ENCODE measurements at regions not wholly inside any gene's neighbourhood (a gene's known extent, or its start where the extent isn't known, plus 50 kb on each side); places are given as distances from the start of the nearest gene placed in this dataset.

DNA sequence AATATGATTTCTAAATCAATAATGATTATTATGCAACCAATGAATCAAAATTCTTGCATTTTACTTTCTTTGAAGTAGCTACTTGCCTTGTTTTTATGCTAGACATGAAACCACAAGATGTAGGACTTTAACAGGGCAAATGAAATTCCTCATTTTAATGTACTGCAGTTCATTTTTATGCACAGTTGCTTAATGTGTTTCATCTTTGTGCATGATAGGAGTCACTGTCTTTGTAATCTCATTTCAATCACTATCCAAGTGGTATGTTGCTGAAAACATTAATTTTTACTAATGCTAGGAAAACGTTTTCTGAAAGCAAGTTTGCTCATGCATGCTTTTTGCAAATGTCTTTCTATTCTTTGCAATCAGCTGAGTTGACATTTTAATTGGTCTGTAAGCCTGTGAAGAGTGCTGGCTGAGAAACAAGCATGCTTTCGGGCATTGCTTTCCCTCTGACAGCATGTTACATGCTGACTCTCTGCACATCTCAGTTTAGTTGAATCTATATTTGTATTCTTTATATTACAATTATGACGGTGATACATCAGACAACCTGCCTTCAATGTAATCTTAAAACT, 535.0 kb upstream of the CDH18 start:
- no peaks in the 10 kb centered on the region for H3K27me3 ChIP-seq (replicated peaks; ENCODE audit: insufficient read depth, low read depth, low read length, poor library complexity)
- no TSS peak for BruUV-seq (replicated peaks)
- no peaks in the 10 kb centered on the region for H3K4me1 ChIP-seq (ENCODE audit: insufficient read depth, low read length, poor library complexity, severe bottlenecking)
- no peaks in the 10 kb centered on the region for H3K9me3 ChIP-seq (ENCODE audit: low read depth, low read length, poor library complexity, severe bottlenecking)
- H3K4me3 ChIP-seq (ENCODE audit: low read depth, low read length, poor library complexity, severe bottlenecking), result no peak overlapping the region
- TF ChIP-seq, protein P1, sequence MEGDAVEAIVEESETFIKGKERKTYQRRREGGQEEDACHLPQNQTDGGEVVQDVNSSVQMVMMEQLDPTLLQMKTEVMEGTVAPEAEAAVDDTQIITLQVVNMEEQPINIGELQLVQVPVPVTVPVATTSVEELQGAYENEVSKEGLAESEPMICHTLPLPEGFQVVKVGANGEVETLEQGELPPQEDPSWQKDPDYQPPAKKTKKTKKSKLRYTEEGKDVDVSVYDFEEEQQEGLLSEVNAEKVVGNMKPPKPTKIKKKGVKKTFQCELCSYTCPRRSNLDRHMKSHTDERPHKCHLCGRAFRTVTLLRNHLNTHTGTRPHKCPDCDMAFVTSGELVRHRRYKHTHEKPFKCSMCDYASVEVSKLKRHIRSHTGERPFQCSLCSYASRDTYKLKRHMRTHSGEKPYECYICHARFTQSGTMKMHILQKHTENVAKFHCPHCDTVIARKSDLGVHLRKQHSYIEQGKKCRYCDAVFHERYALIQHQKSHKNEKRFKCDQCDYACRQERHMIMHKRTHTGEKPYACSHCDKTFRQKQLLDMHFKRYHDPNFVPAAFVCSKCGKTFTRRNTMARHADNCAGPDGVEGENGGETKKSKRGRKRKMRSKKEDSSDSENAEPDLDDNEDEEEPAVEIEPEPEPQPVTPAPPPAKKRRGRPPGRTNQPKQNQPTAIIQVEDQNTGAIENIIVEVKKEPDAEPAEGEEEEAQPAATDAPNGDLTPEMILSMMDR (conservative IDR thresholded peaks at IDR 0.05; ENCODE audit: low read depth, low read length), result no peak
- no peak for TF ChIP-seq EZH2 (IDR thresholded peaks at IDR 0.05; ENCODE audit: borderline replicate concordance, low read depth, low read length, poor library complexity, severe bottlenecking)
- ChIA-PET CTCF (no interaction called here), POLR2A (ENCODE audit: low non-redundant PET) (no interaction called here)
- H3K36me3 ChIP-seq (ENCODE audit: insufficient read depth, low read length, poor library complexity, severe bottlenecking), result no peaks in the 10 kb centered on the region
- intact Hi-C loops (cut with micrococcal nuclease; ENCODE audit: unreplicated experiment), result no loop called here
- H3K27ac ChIP-seq (ENCODE audit: low read depth, low read length, poor library complexity, severe bottlenecking), result no peak overlapping the region
- DNase-seq (ENCODE audit: low spot score), result no peak

DNA sequence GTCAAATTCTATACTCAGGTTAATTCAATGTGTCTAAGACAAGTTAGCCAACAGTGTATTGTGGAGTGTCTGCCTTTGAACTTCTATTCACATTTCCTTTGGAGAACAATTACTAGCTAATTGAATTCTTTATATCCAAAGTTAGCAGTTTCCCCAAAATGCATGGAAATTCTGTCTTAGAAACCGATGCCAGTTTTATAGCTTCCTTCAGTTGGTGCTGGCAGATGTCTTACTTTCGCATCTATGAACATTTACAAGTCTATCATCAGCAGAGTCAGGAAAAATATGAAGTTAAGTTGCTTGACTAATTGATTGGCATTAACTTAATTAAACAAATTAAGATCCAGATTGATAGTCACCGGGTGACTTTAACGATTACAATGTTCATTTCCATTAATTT, 527.6 kb upstream of the CDH18 start:
- intact Hi-C loops (cut with micrococcal nuclease; ENCODE audit: unreplicated experiment), result no loop called here
- no peak overlapping the region for H3K4me3 ChIP-seq (ENCODE audit: low read depth, low read length, poor library complexity, severe bottlenecking)
- no peak overlapping the region for H3K27ac ChIP-seq (ENCODE audit: low read depth, low read length, poor library complexity, severe bottlenecking)
- BruUV-seq (replicated peaks), result no TSS peak
- H3K36me3 ChIP-seq (ENCODE audit: insufficient read depth, low read length, poor library complexity, severe bottlenecking), result no peaks in the 10 kb centered on the region
- no peaks in the 10 kb centered on the region for H3K4me1 ChIP-seq (ENCODE audit: insufficient read depth, low read length, poor library complexity, severe bottlenecking)
- TF ChIP-seq EZH2 (IDR thresholded peaks at IDR 0.05; ENCODE audit: borderline replicate concordance, low read depth, low read length, poor library complexity, severe bottlenecking), result no peak
- TF ChIP-seq, protein P1 (conservative IDR thresholded peaks at IDR 0.05; ENCODE audit: low read depth, low read length), result no peak
- no peaks in the 10 kb centered on the region for H3K27me3 ChIP-seq (replicated peaks; ENCODE audit: insufficient read depth, low read depth, low read length, poor library complexity)
- DNase-seq (ENCODE audit: low spot score), result no peak
- CTCF ChIA-PET, result no interaction called here
- POLR2A ChIA-PET (ENCODE audit: low non-redundant PET), result no interaction called here
- H3K9me3 ChIP-seq (ENCODE audit: low read depth, low read length, poor library complexity, severe bottlenecking), result no peaks in the 10 kb centered on the region

DNA sequence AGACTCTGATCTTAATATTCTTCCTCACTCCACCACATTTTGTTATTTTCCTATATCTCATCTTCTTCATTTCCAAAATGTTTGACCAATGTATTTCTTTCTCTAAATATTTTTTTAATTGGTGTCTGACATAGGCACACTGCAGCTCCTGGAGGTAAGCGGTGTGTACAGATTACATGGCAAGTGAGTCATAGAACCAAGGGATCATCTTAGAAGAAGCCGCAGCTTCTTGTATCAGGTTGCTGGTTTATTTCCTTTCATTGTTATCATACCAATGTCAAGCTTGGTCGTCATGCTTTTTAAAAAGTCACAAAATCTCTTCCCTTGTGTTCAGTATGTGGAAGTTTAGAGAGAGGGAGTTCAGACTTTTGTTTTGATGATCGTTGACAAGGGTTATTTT, 526.1 kb upstream of the CDH18 start:
- intact Hi-C loops (cut with micrococcal nuclease; ENCODE audit: unreplicated experiment), result no loop called here
- Histone ChIP-seq H3K4me1 (ENCODE audit: insufficient read depth, low read length, poor library complexity, severe bottlenecking) (no peaks in the 10 kb centered on the region), H3K9me3 (ENCODE audit: low read depth, low read length, poor library complexity, severe bottlenecking) (no peaks in the 10 kb centered on the region), H3K4me3 (ENCODE audit: low read depth, low read length, poor library complexity, severe bottlenecking) (no peak overlapping the region), H3K27ac (ENCODE audit: low read depth, low read length, poor library complexity, severe bottlenecking) (no peak overlapping the region), H3K27me3 (replicated peaks; ENCODE audit: insufficient read depth, low read depth, low read length, poor library complexity) (no peaks in the 10 kb centered on the region), H3K36me3 (ENCODE audit: insufficient read depth, low read length, poor library complexity, severe bottlenecking) (no peaks in the 10 kb centered on the region)
- ChIA-PET CTCF (no interaction called here), POLR2A (ENCODE audit: low non-redundant PET) (no interaction called here)
- no TSS peak for BruUV-seq (replicated peaks)
- no peak for DNase-seq (ENCODE audit: low spot score)
- TF ChIP-seq, protein P1 (conservative IDR thresholded peaks at IDR 0.05; ENCODE audit: low read depth, low read length), result no peak
- no peak for TF ChIP-seq EZH2 (IDR thresholded peaks at IDR 0.05; ENCODE audit: borderline replicate concordance, low read depth, low read length, poor library complexity, severe bottlenecking)

All from A673 (cell line).